PFSK-1 (cell line): ENCODE measurements at regions not wholly inside any gene's neighbourhood (a gene's known extent, or its start where the extent isn't known, plus 50 kb on each side); places are given as distances from the start of the nearest gene placed in this dataset.

Experiments used
- FOXP2 ChIP-seq: optimal IDR thresholded peaks from 2 replicates; pipeline ENCODE3; 2011; ENCODE audit warnings: borderline replicate concordance, control low read depth, inconsistent platforms; ENCODE audit not compliant: insufficient read depth; ENCODE audit errors: extremely low read length, extremely low read depth
- POLR2AphosphoS5 ChIP-seq: IDR thresholded peaks from 2 replicates; pipeline ENCODE4 v1.6.1; 2012; ENCODE audit warnings: low read depth, mild to moderate bottlenecking, control low read depth, low read length, moderate library complexity
- SIN3A ChIP-seq: IDR thresholded peaks from 2 replicates; pipeline ENCODE4 v1.6.1; 2012; ENCODE audit warnings: mild to moderate bottlenecking, low read length, moderate library complexity, borderline replicate concordance; ENCODE audit not compliant: insufficient read depth
- TAF1 ChIP-seq: IDR thresholded peaks from 2 replicates; pipeline ENCODE4 v1.6.1; 2012; ENCODE audit warnings: low read length, control low read depth, borderline replicate concordance; ENCODE audit not compliant: insufficient read depth
- TF ChIP-seq, protein P1 (sequence below), 2 experiments: IDR thresholded peaks; 2 replicates each; pipeline versions ENCODE4 v1.6.1 to v1.8.0; 2011 to 2012; ENCODE audit warnings: low read depth in 2 of 2, low read length in 2 of 2, control low read depth in 1 of 2, inconsistent platforms in 1 of 2, mild to moderate bottlenecking in 1 of 2, moderate library complexity in 1 of 2; ENCODE audit not compliant: insufficient read depth in 1 of 2

DNA sequence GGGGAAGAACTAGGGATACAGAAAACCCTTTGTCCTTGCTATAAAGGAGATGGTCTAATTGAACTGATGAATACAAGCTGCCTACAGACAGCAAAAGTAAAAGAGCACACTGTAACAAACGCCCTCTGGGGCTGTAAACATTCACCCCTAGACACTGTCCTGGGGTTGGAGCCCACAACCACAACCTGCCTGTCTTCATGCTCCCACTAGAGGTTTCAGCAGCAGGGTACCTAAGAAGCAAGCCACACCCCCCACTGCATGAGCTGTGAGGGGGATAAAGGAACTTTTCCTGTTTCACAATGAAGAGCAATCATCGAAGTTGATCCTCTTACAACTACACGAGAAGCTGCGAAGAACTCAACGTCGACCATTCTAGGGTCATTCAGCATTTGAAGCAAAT lies 90.5 kb upstream of the LUZP2 start:
- TF ChIP-seq SIN3A: no peak
- TF ChIP-seq, protein P1, sequence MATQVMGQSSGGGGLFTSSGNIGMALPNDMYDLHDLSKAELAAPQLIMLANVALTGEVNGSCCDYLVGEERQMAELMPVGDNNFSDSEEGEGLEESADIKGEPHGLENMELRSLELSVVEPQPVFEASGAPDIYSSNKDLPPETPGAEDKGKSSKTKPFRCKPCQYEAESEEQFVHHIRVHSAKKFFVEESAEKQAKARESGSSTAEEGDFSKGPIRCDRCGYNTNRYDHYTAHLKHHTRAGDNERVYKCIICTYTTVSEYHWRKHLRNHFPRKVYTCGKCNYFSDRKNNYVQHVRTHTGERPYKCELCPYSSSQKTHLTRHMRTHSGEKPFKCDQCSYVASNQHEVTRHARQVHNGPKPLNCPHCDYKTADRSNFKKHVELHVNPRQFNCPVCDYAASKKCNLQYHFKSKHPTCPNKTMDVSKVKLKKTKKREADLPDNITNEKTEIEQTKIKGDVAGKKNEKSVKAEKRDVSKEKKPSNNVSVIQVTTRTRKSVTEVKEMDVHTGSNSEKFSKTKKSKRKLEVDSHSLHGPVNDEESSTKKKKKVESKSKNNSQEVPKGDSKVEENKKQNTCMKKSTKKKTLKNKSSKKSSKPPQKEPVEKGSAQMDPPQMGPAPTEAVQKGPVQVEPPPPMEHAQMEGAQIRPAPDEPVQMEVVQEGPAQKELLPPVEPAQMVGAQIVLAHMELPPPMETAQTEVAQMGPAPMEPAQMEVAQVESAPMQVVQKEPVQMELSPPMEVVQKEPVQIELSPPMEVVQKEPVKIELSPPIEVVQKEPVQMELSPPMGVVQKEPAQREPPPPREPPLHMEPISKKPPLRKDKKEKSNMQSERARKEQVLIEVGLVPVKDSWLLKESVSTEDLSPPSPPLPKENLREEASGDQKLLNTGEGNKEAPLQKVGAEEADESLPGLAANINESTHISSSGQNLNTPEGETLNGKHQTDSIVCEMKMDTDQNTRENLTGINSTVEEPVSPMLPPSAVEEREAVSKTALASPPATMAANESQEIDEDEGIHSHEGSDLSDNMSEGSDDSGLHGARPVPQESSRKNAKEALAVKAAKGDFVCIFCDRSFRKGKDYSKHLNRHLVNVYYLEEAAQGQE (IDR thresholded peaks at IDR 0.05; ENCODE audit: insufficient read depth in 1 of 2, low read depth in 2 of 2, low read length in 2 of 2): no peak
- TF ChIP-seq TAF1: no peak
- no peak for TF ChIP-seq FOXP2
- TF ChIP-seq POLR2AphosphoS5: no peak

DNA sequence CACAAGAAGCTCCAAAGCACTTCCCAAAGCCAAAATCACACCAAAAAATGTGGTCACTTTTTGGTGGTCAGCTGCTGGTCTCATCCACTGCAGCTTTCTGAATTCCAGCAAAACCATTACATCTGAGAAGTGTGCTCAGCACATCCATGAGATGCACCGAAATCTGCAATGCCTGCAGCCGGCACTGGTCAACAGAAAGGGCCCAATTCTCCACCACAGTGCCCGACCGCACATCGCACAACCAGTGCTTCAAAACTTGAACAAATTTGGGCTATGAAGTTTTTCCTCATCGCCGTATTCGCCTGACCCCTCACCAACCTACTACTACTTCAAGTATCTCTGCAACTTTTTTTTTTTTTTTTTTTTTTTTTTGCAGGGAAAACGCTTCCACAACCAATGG lies 89.9 kb upstream of the LUZP2 start:
- TF ChIP-seq POLR2AphosphoS5 (no peak), TAF1 (no peak), SIN3A (no peak), FOXP2 (no peak)
- TF ChIP-seq, protein P1 (IDR thresholded peaks at IDR 0.05; ENCODE audit: insufficient read depth in 1 of 2, low read depth in 2 of 2, low read length in 2 of 2): no peak

DNA sequence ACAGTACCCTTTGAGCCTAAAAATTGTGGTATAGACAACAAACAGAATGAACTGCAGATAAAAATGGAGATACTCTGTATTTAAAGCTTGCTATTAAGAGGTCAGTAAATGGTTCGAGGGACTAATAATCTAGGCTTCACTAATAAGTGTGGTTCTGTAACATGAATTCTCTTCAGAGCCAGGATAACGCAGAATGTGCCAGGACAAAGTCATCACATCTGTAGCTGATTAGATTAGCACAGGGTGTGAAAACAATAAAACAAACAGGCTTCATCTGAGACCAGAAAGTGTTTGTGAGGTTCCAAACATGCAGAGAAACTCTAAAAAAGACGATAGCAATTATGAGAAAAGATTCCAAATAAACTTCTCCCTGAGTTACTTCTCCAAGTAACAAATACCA lies 89.1 kb upstream of the LUZP2 start:
- no peak for TF ChIP-seq SIN3A

DNA sequence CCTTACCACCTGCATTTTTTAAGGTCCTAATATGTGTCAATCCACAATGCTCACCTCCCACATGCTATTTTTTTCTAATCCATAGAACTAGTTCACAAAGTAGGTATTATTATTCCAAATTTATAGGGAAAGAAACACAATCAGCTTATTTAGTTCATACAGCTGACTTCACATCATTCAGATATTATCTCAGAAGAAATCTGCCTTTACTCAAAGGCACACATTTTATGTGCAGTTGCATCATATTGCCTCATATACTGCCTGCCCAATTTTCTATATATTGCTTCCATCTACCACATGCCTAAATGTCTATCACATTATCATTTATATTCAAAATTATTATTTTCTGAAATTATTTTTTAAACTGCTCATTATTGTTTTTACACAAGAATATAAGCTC lies 88.7 kb upstream of the LUZP2 start:
- TF ChIP-seq TAF1 (no peak), SIN3A (no peak), FOXP2 (no peak), POLR2AphosphoS5 (no peak)
- TF ChIP-seq, protein P1 (IDR thresholded peaks at IDR 0.05; ENCODE audit: insufficient read depth in 1 of 2, low read depth in 2 of 2, low read length in 2 of 2): no peak

DNA sequence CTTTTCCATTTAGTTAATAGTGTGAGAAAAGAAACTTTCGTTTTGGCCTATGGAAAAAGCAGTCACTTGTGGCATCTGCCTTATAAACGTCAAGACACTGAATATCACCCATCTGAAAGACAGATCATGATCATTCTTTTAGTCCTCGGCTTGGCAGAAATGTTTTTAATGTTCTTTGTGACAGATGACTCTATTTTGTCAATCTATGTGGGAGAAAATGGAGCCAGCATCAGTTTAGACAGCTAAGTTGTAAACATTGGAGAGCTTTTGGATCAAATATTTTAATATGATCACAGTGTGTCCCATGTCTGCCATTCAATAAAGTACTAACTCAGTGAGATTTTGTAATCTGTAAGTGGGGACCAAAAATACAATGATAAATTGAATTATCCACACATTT lies 85.1 kb upstream of the LUZP2 start:
- TF ChIP-seq POLR2AphosphoS5 (no peak), FOXP2 (no peak), TAF1 (no peak), SIN3A (no peak)
- TF ChIP-seq, protein P1 (IDR thresholded peaks at IDR 0.05; ENCODE audit: insufficient read depth in 1 of 2, low read depth in 2 of 2, low read length in 2 of 2): no peak
